ENCODE measurements at regions not wholly inside any gene's neighbourhood (a gene's known extent, or its start where the extent isn't known, plus 50 kb on each side); places are given as distances from the start of the nearest gene placed in this dataset.

DNA sequence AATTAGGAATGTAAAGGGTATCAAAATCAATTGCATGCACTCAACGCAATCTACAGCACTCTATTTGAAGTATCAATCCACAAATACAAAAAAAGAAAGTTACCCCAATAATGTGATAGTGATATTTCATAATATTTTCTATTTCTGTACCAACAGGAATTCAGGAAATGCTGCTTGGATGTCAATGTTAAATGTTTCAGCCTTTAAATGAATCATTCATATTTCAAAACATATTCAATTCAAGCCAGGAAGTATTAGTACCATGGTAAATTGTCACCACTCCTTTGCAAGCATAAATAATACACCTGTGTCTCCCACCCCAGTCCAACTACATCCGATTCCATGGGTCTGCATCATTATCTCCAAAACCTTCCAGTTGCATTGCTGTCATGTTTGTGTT is 1185.5 kb upstream of the CDH18 start:
- no peaks in the 10 kb centered on the region for H3K4me1 ChIP-seq (ENCODE audit: control insufficient read depth in 1 of 2, low read depth in 2 of 2)
- no peak overlapping the region for H3K4me3 ChIP-seq
- DNase-seq (ENCODE audit: low spot score): no peak
- H3K27me3 ChIP-seq (replicated peaks; ENCODE audit: insufficient read depth): no peaks in the 10 kb centered on the region
- H3K36me3 ChIP-seq: no peaks in the 10 kb centered on the region
- TF ChIP-seq, protein P1, sequence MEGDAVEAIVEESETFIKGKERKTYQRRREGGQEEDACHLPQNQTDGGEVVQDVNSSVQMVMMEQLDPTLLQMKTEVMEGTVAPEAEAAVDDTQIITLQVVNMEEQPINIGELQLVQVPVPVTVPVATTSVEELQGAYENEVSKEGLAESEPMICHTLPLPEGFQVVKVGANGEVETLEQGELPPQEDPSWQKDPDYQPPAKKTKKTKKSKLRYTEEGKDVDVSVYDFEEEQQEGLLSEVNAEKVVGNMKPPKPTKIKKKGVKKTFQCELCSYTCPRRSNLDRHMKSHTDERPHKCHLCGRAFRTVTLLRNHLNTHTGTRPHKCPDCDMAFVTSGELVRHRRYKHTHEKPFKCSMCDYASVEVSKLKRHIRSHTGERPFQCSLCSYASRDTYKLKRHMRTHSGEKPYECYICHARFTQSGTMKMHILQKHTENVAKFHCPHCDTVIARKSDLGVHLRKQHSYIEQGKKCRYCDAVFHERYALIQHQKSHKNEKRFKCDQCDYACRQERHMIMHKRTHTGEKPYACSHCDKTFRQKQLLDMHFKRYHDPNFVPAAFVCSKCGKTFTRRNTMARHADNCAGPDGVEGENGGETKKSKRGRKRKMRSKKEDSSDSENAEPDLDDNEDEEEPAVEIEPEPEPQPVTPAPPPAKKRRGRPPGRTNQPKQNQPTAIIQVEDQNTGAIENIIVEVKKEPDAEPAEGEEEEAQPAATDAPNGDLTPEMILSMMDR (IDR thresholded peaks at IDR 0.05): no peak
- no peaks in the 10 kb centered on the region for H3K9me3 ChIP-seq
- no peak for ATAC-seq (ENCODE audit: insufficient number of reproducible peaks, low FRiP score, low read depth)
- H3K27ac ChIP-seq: no peak overlapping the region

- no peak overlapping the region for H3K4me3 ChIP-seq
- H3K36me3 ChIP-seq: no peaks in the 10 kb centered on the region
- H3K4me1 ChIP-seq (ENCODE audit: control insufficient read depth in 1 of 2, low read depth in 2 of 2): no peaks in the 10 kb centered on the region
- no peaks in the 10 kb centered on the region for H3K27me3 ChIP-seq (replicated peaks; ENCODE audit: insufficient read depth)
- H3K27ac ChIP-seq: no peak overlapping the region
- DNase-seq (ENCODE audit: low spot score) (no peak), ATAC-seq (ENCODE audit: insufficient number of reproducible peaks, low FRiP score, low read depth) (no peak)
- TF ChIP-seq, protein P1 (IDR thresholded peaks at IDR 0.05): no peak
- H3K9me3 ChIP-seq: no peaks in the 10 kb centered on the region
Observed at GRCh38 chr5:21173036-21173435, 1185.0 kb upstream of the CDH18 start.

DNA sequence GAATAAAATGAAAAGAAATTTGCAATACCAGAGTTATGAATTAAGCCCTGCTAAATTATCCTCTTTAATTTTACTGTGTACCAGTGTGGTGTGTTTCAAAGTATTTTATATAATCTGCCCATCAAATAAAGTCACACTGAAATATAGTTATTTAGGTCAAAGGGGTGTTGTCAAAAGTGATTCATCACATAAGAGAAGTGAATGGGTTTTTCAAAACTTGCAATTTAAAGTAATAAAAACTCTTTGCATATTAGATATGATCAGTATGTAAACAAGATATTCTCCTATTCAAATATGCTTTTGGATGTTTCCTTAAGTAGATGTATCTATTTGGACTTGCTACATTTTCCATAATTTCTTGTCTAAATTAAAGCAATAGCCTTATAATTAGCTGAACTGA is 1183.0 kb upstream of the CDH18 start:
- H3K4me3 ChIP-seq: no peak overlapping the region
- ATAC-seq (ENCODE audit: insufficient number of reproducible peaks, low FRiP score, low read depth) (no peak), DNase-seq (ENCODE audit: low spot score) (no peak)
- no peak overlapping the region for H3K27ac ChIP-seq
- no peaks in the 10 kb centered on the region for H3K9me3 ChIP-seq
- no peaks in the 10 kb centered on the region for H3K36me3 ChIP-seq
- TF ChIP-seq, protein P1 (IDR thresholded peaks at IDR 0.05): no peak
- H3K4me1 ChIP-seq (ENCODE audit: control insufficient read depth in 1 of 2, low read depth in 2 of 2): no peaks in the 10 kb centered on the region
- H3K27me3 ChIP-seq (replicated peaks; ENCODE audit: insufficient read depth): no peaks in the 10 kb centered on the region

- Histone ChIP-seq H3K4me1 (ENCODE audit: control insufficient read depth in 1 of 2, low read depth in 2 of 2) (no peaks in the 10 kb centered on the region), H3K9me3 (no peaks in the 10 kb centered on the region), H3K27ac (no peak overlapping the region), H3K4me3 (no peak overlapping the region), H3K36me3 (no peaks in the 10 kb centered on the region), H3K27me3 (replicated peaks; ENCODE audit: insufficient read depth) (no peaks in the 10 kb centered on the region)
- ATAC-seq (ENCODE audit: insufficient number of reproducible peaks, low FRiP score, low read depth) (no peak), DNase-seq (ENCODE audit: low spot score) (no peak)
- TF ChIP-seq, protein P1 (IDR thresholded peaks at IDR 0.05): no peak
Observed at GRCh38 chr5:21168557-21168956, 1180.6 kb upstream of the CDH18 start.

- H3K9me3 ChIP-seq: no peaks in the 10 kb centered on the region
- TF ChIP-seq, protein P1 (IDR thresholded peaks at IDR 0.05): no peak
- no peak overlapping the region for H3K4me3 ChIP-seq
- H3K27ac ChIP-seq: no peak overlapping the region
- DNase-seq (ENCODE audit: low spot score) (no peak), ATAC-seq (ENCODE audit: insufficient number of reproducible peaks, low FRiP score, low read depth) (no peak)
- no peaks in the 10 kb centered on the region for H3K36me3 ChIP-seq
- H3K27me3 ChIP-seq (replicated peaks; ENCODE audit: insufficient read depth): no peaks in the 10 kb centered on the region
- no peaks in the 10 kb centered on the region for H3K4me1 ChIP-seq (ENCODE audit: control insufficient read depth in 1 of 2, low read depth in 2 of 2)
Observed at GRCh38 chr5:21165344-21165743, 1177.3 kb upstream of the CDH18 start.
